ENCODE measurements at regions not wholly inside any gene's neighbourhood (a gene's known extent, or its start where the extent isn't known, plus 50 kb on each side); places are given as distances from the start of the nearest gene placed in this dataset.

GRCh38 chr14:47949006-47949405, 273.6 kb upstream of the MDGA2 start:
- TF ChIP-seq ZNF274 (IDR thresholded peaks at IDR 0.05; ENCODE audit: low read depth, low read length) (no peak), SUZ12 (IDR thresholded peaks at IDR 0.05; ENCODE audit: extremely low read depth, insufficient read depth, insufficient read length) (no peak), YY1 (IDR thresholded peaks at IDR 0.05; ENCODE audit: insufficient read depth, insufficient read length) (no peak)
